ENCODE measurements at regions not wholly inside any gene's neighbourhood (a gene's known extent, or its start where the extent isn't known, plus 50 kb on each side); places are given as distances from the start of the nearest gene placed in this dataset.
A peak's percentile ranks its signal among the peaks of the same experiment; 100 is the strongest.
"Not testable (repeated sequence)": the region's sequence is repeated elsewhere in the genome, so short reads cannot be mapped to it uniquely, and the experiment has no call there.

- DNase-seq = no peak
Observed at GRCh38 chr14:89697281-89698060, 257.1 kb downstream of the EFCAB11 start.

GRCh38 chr14:89695846-89696245, 258.7 kb downstream of the EFCAB11 start:
- DNase-seq = no peak

GRCh38 chr14:89690139-89690538, 264.4 kb downstream of the EFCAB11 start:
- DNase-seq = no peak

- DNase-seq = not testable (repeated sequence)
Observed at GRCh38 chr14:89689711-89690110, 264.8 kb downstream of the EFCAB11 start.

GRCh38 chr14:89688507-89689211, 265.9 kb downstream of the EFCAB11 start:
- no peak for DNase-seq

- DNase-seq = not testable (repeated sequence)
Observed at GRCh38 chr14:89687129-89687528, 267.4 kb downstream of the EFCAB11 start.

- no peak for DNase-seq
Observed at GRCh38 chr14:89684139-89684538, 267.1 kb upstream of the FOXN3 start.

GRCh38 chr14:89681086-89682018, 264.3 kb upstream of the FOXN3 start:
- peak; percentile 24 for DNase-seq

- DNase-seq = no peak
Observed at GRCh38 chr14:89680156-89680555, 263.1 kb upstream of the FOXN3 start.

- DNase-seq = no peak
Observed at GRCh38 chr14:89678768-89679167, 261.7 kb upstream of the FOXN3 start.

GRCh38 chr14:89675590-89675989, 258.6 kb upstream of the FOXN3 start:
- no peak for DNase-seq

GRCh38 chr14:89674936-89675335, 257.9 kb upstream of the FOXN3 start:
- no peak for DNase-seq

GRCh38 chr14:89674240-89674639, 257.2 kb upstream of the FOXN3 start:
- no peak for DNase-seq

- no peak for DNase-seq
Observed at GRCh38 chr14:89673512-89674225, 256.6 kb upstream of the FOXN3 start.

GRCh38 chr14:89672636-89673511, 255.8 kb upstream of the FOXN3 start:
- DNase-seq = no peak

- no peak for DNase-seq
Observed at GRCh38 chr14:89669193-89669592, 252.2 kb upstream of the FOXN3 start.

- no peak for DNase-seq
Observed at GRCh38 chr14:89667983-89668382, 250.9 kb upstream of the FOXN3 start.

- not testable (repeated sequence) for DNase-seq
Observed at GRCh38 chr14:89665300-89666081, 248.5 kb upstream of the FOXN3 start.

GRCh38 chr14:89661392-89661791, 244.4 kb upstream of the FOXN3 start:
- no peak for DNase-seq

- DNase-seq = not testable (repeated sequence)
Observed at GRCh38 chr14:89660625-89661233, 243.7 kb upstream of the FOXN3 start.

Measured in activated CD4-positive, alpha-beta T cell treated with anti-CD3 and anti-CD28 coated beads, Interleukin-2, amount 50 U/mL, for 1 hour (primary cell).